ENCODE measurements at regions not wholly inside any gene's neighbourhood (a gene's known extent, or its start where the extent isn't known, plus 50 kb on each side); places are given as distances from the start of the nearest gene placed in this dataset.
"Not testable (repeated sequence)": the region's sequence is repeated elsewhere in the genome, so short reads cannot be mapped to it uniquely, and the experiment has no call there.

- Histone ChIP-seq H3K36me3 (ENCODE audit: control insufficient read depth in 2 of 2, extremely low read depth in 1 of 2, insufficient read depth in 1 of 2, low read length in 1 of 2) (no peaks in the 10 kb centered on the region), H3K4me3 (ENCODE audit: control insufficient read depth in 1 of 2, extremely low read depth in 1 of 2, low read length in 1 of 2) (no peak overlapping the region), H3K4me1 (ENCODE audit: control insufficient read depth in 1 of 2, extremely low read depth in 1 of 2, insufficient read depth in 2 of 2, low read length in 2 of 2) (no peaks in the 10 kb centered on the region), H3K9me3 (no peaks in the 10 kb centered on the region), H3K27me3 (replicated peaks in 1 of 2; ENCODE audit: control insufficient read depth in 2 of 2, extremely low read depth in 1 of 2, insufficient read depth in 2 of 2, low read length in 1 of 2) (no peaks in the 10 kb centered on the region), H3K27ac (ENCODE audit: low read length) (no peak overlapping the region)
- Mint-ChIP-seq H3K4me1 (no peaks in the 10 kb centered on the region), H3K9me3 (peaks cover 0 to 20% (median 5%) of the 10 kb centered on the region in 3 donors), H3K4me3 (no peak overlapping the region), H3K27ac (no peak overlapping the region), H3K36me3 (no peaks in the 10 kb centered on the region), H3K27me3 (no peaks in the 10 kb centered on the region)
- ChIA-PET CTCF (no interaction called here), POLR2A (no interaction called here)
- ATAC-seq (replicated peaks in 1 of 4): no peak
- DNase-seq: no peak
Measured at GRCh38 chr9:74415995-74416394, 81.1 kb upstream of the RORB start.

DNA sequence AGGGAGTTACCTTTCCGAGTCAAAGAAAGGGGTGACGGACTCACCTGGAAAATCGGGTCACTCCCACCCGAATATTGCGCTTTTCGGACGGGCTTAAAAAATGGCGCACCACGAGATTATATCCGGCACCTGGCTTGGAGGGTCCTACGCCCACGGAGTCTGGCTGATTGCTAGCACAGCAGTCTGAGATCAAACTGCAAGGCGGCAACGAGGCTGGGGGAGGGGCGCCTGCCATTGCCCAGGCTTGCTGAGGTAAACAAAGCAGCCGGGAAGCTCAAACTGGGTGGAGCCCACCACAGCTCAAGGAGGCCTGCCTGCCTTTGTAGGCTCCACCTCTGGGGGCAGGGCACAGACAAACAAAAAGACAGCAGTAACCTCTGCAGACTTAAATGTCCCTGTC is 72.6 kb upstream of the RORB start:
- not testable (repeated sequence) for H3K9me3 ChIP-seq

GRCh38 chr9:74431467-74431866 is 65.7 kb upstream of the RORB start:
- Histone ChIP-seq H3K27ac (ENCODE audit: low read length) (no peak overlapping the region), H3K4me3 (ENCODE audit: control insufficient read depth in 1 of 2, extremely low read depth in 1 of 2, low read length in 1 of 2) (no peak overlapping the region), H3K27me3 (replicated peaks in 1 of 2; ENCODE audit: control insufficient read depth in 2 of 2, extremely low read depth in 1 of 2, insufficient read depth in 2 of 2, low read length in 1 of 2) (no peaks in the 10 kb centered on the region), H3K4me1 (ENCODE audit: control insufficient read depth in 1 of 2, extremely low read depth in 1 of 2, insufficient read depth in 2 of 2, low read length in 2 of 2) (no peaks in the 10 kb centered on the region), H3K36me3 (ENCODE audit: control insufficient read depth in 2 of 2, extremely low read depth in 1 of 2, insufficient read depth in 1 of 2, low read length in 1 of 2) (no peaks in the 10 kb centered on the region), H3K9me3 (no peaks in the 10 kb centered on the region)
- no peak overlapping the region for H3K4me3 Mint-ChIP-seq
- ATAC-seq (replicated peaks in 1 of 4): no peak
- H3K36me3 Mint-ChIP-seq: no peaks in the 10 kb centered on the region
- POLR2A ChIA-PET: no interaction called here
- H3K4me1 Mint-ChIP-seq: no peaks in the 10 kb centered on the region
- CTCF ChIA-PET: no interaction called here
- H3K27ac Mint-ChIP-seq: no peak overlapping the region
- no peak for DNase-seq
- H3K9me3 Mint-ChIP-seq: peaks cover 0 to 10% (median 2%) of the 10 kb centered on the region in 3 donors
- H3K27me3 Mint-ChIP-seq: no peaks in the 10 kb centered on the region
- WGBS (ENCODE audit: insufficient coverage): 88% methylated on average over 1 of the region's 1 CpG

More for the DNA sequence above, 72.6 kb upstream of the RORB start:
- H3K4me3 Mint-ChIP-seq; H3K4me1 Mint-ChIP-seq; H3K36me3 ChIP-seq (ENCODE audit: control insufficient read depth in 2 of 2, extremely low read depth in 1 of 2, insufficient read depth in 1 of 2, low read length in 1 of 2); H3K27ac Mint-ChIP-seq; DNase-seq; H3K4me1 ChIP-seq (ENCODE audit: control insufficient read depth in 1 of 2, extremely low read depth in 1 of 2, insufficient read depth in 2 of 2, low read length in 2 of 2); H3K36me3 Mint-ChIP-seq; H3K27me3 Mint-ChIP-seq; ATAC-seq (replicated peaks in 1 of 4); CTCF ChIA-PET; H3K9me3 Mint-ChIP-seq; H3K27ac ChIP-seq (ENCODE audit: low read length); H3K27me3 ChIP-seq (replicated peaks in 1 of 2; ENCODE audit: control insufficient read depth in 2 of 2, extremely low read depth in 1 of 2, insufficient read depth in 2 of 2, low read length in 1 of 2); POLR2A ChIA-PET; H3K4me3 ChIP-seq (ENCODE audit: control insufficient read depth in 1 of 2, extremely low read depth in 1 of 2, low read length in 1 of 2): not testable (repeated sequence)
- 95% methylated on average over 11 of the region's 16 CpGs for WGBS (ENCODE audit: insufficient coverage)

GRCh38 chr9:74443036-74443750 is 53.9 kb upstream of the RORB start:
- Mint-ChIP-seq H3K4me3 (no peak overlapping the region), H3K4me1 (no peaks in the 10 kb centered on the region), H3K36me3 (no peaks in the 10 kb centered on the region), H3K27ac (no peak overlapping the region), H3K9me3 (peaks cover 0 to 3% (median 0%) of the 10 kb centered on the region in 3 donors), H3K27me3 (no peaks in the 10 kb centered on the region)
- Histone ChIP-seq H3K27me3 (replicated peaks in 1 of 2; ENCODE audit: control insufficient read depth in 2 of 2, extremely low read depth in 1 of 2, insufficient read depth in 2 of 2, low read length in 1 of 2) (no peaks in the 10 kb centered on the region), H3K4me1 (ENCODE audit: control insufficient read depth in 1 of 2, extremely low read depth in 1 of 2, insufficient read depth in 2 of 2, low read length in 2 of 2) (no peaks in the 10 kb centered on the region), H3K27ac (ENCODE audit: low read length) (no peak overlapping the region), H3K36me3 (ENCODE audit: control insufficient read depth in 2 of 2, extremely low read depth in 1 of 2, insufficient read depth in 1 of 2, low read length in 1 of 2) (no peaks in the 10 kb centered on the region), H3K9me3 (no peaks in the 10 kb centered on the region), H3K4me3 (ENCODE audit: control insufficient read depth in 1 of 2, extremely low read depth in 1 of 2, low read length in 1 of 2) (no peak overlapping the region)
- POLR2A ChIA-PET: no interaction called here
- WGBS (ENCODE audit: insufficient coverage): no CpG with 5 or more reads among the region's 2 CpGs
- CTCF ChIA-PET: no interaction called here
- ATAC-seq (replicated peaks in 1 of 4) (no peak), DNase-seq (no peak)

- ATAC-seq (replicated peaks in 1 of 4): no peak
- H3K27me3 ChIP-seq (replicated peaks in 1 of 2; ENCODE audit: control insufficient read depth in 2 of 2, extremely low read depth in 1 of 2, insufficient read depth in 2 of 2, low read length in 1 of 2): no peaks in the 10 kb centered on the region
- DNase-seq: no peak
- WGBS (ENCODE audit: insufficient coverage): 95% methylated on average over 4 of the region's 6 CpGs
- no peak overlapping the region for H3K27ac Mint-ChIP-seq
- no peak overlapping the region for H3K27ac ChIP-seq (ENCODE audit: low read length)
- no peaks in the 10 kb centered on the region for H3K9me3 ChIP-seq
- H3K9me3 Mint-ChIP-seq: peaks cover 0 to 3% (median 0%) of the 10 kb centered on the region in 3 donors
- no peaks in the 10 kb centered on the region for H3K4me1 ChIP-seq (ENCODE audit: control insufficient read depth in 1 of 2, extremely low read depth in 1 of 2, insufficient read depth in 2 of 2, low read length in 2 of 2)
- no peak overlapping the region for H3K4me3 Mint-ChIP-seq
- no peaks in the 10 kb centered on the region for H3K36me3 Mint-ChIP-seq
- ChIA-PET CTCF (no interaction called here), POLR2A (no interaction called here)
- H3K36me3 ChIP-seq (ENCODE audit: control insufficient read depth in 2 of 2, extremely low read depth in 1 of 2, insufficient read depth in 1 of 2, low read length in 1 of 2): no peaks in the 10 kb centered on the region
- H3K4me1 Mint-ChIP-seq: no peaks in the 10 kb centered on the region
- H3K4me3 ChIP-seq (ENCODE audit: control insufficient read depth in 1 of 2, extremely low read depth in 1 of 2, low read length in 1 of 2): no peak overlapping the region
- H3K27me3 Mint-ChIP-seq: no peaks in the 10 kb centered on the region
Measured at GRCh38 chr9:74444369-74444768, 52.8 kb upstream of the RORB start.

All from T-cell (primary cell).